A673 (cell line): ENCODE measurements at regions not wholly inside any gene's neighbourhood (a gene's known extent, or its start where the extent isn't known, plus 50 kb on each side); places are given as distances from the start of the nearest gene placed in this dataset.

Experiments used
- BruUV-seq: library from RNA; stranded (reverse); fragments of 400-500 nt; replicated peaks from 2 replicates; lab custom pipeline; 2021; lab: Mats Ljungman, UMichigan
- CTCF ChIA-PET: fragments of 300-600 bp; sonication (Branson Sonifier 250); formaldehyde crosslinking; loops from one replicate; lab custom pipeline; 2022; ENCODE audit warnings: antibody characterized with exemption; lab: Charles Lee
- POLR2A ChIA-PET: fragments of 300-600 bp; sonication (Branson Sonifier 250); formaldehyde crosslinking; loops from one replicate; lab custom pipeline; 2022; ENCODE audit warnings: antibody characterized with exemption; ENCODE audit not compliant: low non-redundant PET; lab: Charles Lee
- DNase-seq: peaks from one replicate; pipeline ENCODE4 v3.0.0-alpha.2; 2015; ENCODE audit warnings: low spot score
- H3K27ac ChIP-seq: fragments of 200-600 bp; sonication (generic); 2 replicates; pipeline ENCODE4 v1.5.1; 2016; ENCODE audit warnings: mixed run types, low read depth, mild to moderate bottlenecking, mixed read lengths, antibody characterized with exemption, low read length; ENCODE audit not compliant: poor library complexity, severe bottlenecking
- H3K27me3 ChIP-seq: fragments of 200-600 bp; sonication (generic); replicated peaks from 2 replicates; pipeline ENCODE4 v1.6.1; 2017; ENCODE audit warnings: mixed run types, low read depth, mild to moderate bottlenecking, mixed read lengths, antibody characterized with exemption, low read length; ENCODE audit not compliant: insufficient read depth, poor library complexity
- H3K36me3 ChIP-seq: fragments of 200-600 bp; sonication (generic); 2 replicates; pipeline ENCODE4 v1.6.1; 2016; ENCODE audit warnings: mixed run types, mild to moderate bottlenecking, mixed read lengths, antibody characterized with exemption, low read length; ENCODE audit not compliant: insufficient read depth, poor library complexity, severe bottlenecking
- H3K4me1 ChIP-seq: fragments of 200-600 bp; sonication (generic); 2 replicates; pipeline ENCODE4 v1.6.1; 2017; ENCODE audit warnings: mixed run types, mild to moderate bottlenecking, mixed read lengths, antibody characterized with exemption, low read length; ENCODE audit not compliant: insufficient read depth, poor library complexity, severe bottlenecking
- H3K4me3 ChIP-seq: fragments of 200-600 bp; sonication (generic); 2 replicates; pipeline ENCODE4 v1.5.1; 2016; ENCODE audit warnings: low read depth, mixed run types, mild to moderate bottlenecking, mixed read lengths, low read length; ENCODE audit not compliant: poor library complexity, severe bottlenecking
- H3K9me3 ChIP-seq: fragments of 200-600 bp; sonication (generic); 2 replicates; pipeline ENCODE4 v1.6.1; 2016; ENCODE audit warnings: mixed run types, low read depth, mild to moderate bottlenecking, mixed read lengths, antibody characterized with exemption, low read length; ENCODE audit not compliant: poor library complexity, severe bottlenecking
- EZH2 ChIP-seq: fragments of 200-600 bp; sonication (generic); IDR thresholded peaks from 2 replicates; pipeline ENCODE4 v1.6.1; 2017; ENCODE audit warnings: borderline replicate concordance, low read depth, mild to moderate bottlenecking, mixed read lengths, antibody characterized with exemption, low read length; ENCODE audit not compliant: poor library complexity, severe bottlenecking
- intact Hi-C: fragments of 100-400 bp; cut with micrococcal nuclease; formaldehyde crosslinking; loops from one replicate; pipeline ENCODE4 v1.10.0; 2022; ENCODE audit not compliant: unreplicated experiment
- TF ChIP-seq, protein P1 (sequence below): fragments of 300-800, 200-600 bp; sonication (generic); conservative IDR thresholded peaks from 2 replicates; pipeline ENCODE4 v1.5.1; 2017; ENCODE audit warnings: low read depth, mild to moderate bottlenecking, antibody characterized with exemption, low read length, moderate library complexity, mixed read lengths

DNA sequence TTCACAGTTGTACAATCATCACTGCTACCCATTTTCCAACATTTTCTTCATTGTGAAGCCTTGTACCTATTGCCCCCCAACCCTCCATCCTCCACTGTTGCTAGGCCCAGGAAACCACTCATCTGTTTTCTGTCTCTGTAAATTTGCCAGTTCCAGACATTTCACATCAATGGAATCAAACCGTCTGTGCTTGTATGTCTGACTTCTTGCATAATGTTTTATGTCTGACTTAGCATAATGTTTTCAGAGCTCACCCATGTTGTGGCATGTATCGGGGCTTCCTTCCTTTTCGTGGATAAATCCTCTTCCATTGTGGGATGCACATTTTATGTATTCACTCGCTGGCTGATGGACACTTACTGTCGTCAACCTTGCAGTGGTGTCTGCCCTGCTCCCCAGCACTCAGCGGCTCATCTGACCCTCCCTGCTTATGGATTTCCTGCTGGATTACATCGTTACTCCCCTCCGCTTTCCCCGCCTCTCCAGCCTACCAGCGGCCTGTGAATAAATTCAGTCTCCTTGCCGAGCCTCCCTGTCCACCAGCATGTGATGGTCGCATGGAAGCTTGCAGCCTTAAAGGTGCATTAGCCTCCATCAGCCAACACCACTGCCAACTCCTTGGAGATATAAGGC is 727.6 kb upstream of the TMEM132C start:
- POLR2A ChIA-PET, result no interaction called here
- H3K4me1 ChIP-seq, result no peaks in the 10 kb centered on the region
- no peak overlapping the region for H3K27ac ChIP-seq
- TF ChIP-seq EZH2, result no peak
- TF ChIP-seq, protein P1, sequence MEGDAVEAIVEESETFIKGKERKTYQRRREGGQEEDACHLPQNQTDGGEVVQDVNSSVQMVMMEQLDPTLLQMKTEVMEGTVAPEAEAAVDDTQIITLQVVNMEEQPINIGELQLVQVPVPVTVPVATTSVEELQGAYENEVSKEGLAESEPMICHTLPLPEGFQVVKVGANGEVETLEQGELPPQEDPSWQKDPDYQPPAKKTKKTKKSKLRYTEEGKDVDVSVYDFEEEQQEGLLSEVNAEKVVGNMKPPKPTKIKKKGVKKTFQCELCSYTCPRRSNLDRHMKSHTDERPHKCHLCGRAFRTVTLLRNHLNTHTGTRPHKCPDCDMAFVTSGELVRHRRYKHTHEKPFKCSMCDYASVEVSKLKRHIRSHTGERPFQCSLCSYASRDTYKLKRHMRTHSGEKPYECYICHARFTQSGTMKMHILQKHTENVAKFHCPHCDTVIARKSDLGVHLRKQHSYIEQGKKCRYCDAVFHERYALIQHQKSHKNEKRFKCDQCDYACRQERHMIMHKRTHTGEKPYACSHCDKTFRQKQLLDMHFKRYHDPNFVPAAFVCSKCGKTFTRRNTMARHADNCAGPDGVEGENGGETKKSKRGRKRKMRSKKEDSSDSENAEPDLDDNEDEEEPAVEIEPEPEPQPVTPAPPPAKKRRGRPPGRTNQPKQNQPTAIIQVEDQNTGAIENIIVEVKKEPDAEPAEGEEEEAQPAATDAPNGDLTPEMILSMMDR, result no peak
- no peaks in the 10 kb centered on the region for H3K9me3 ChIP-seq
- no peak overlapping the region for H3K4me3 ChIP-seq
- H3K27me3 ChIP-seq, result no peaks in the 10 kb centered on the region
- intact Hi-C loops, result no loop called here
- BruUV-seq, result no TSS peak
- DNase-seq, result no peak
- CTCF ChIA-PET, result no interaction called here
- no peaks in the 10 kb centered on the region for H3K36me3 ChIP-seq

DNA sequence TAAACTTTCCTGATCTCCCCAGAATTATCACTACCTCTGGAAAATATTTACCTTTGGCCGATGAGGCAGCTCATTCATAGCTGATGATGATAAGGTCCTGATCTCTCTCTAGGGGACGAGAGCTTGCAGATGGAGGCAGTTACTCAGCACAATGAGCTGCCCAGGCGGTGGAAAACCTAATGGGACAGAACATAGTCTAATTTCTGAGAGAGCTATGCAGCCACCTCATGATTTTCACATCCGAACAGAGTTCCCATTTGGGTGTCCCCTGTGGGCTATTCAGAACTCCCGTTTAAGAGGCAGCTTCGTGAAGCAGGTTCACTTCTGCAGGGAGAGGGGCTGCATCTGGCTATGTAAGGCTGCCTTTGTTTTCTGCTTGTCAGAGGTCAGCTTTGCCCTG is 724.6 kb upstream of the TMEM132C start:
- no peak for DNase-seq
- Histone ChIP-seq H3K27ac (no peak overlapping the region), H3K9me3 (no peaks in the 10 kb centered on the region), H3K36me3 (no peaks in the 10 kb centered on the region), H3K4me1 (no peaks in the 10 kb centered on the region), H3K27me3 (no peaks in the 10 kb centered on the region), H3K4me3 (no peak overlapping the region)
- BruUV-seq, result no TSS peak
- ChIA-PET POLR2A (no interaction called here), CTCF (no interaction called here)
- no peak for TF ChIP-seq EZH2
- TF ChIP-seq, protein P1, result no peak
- intact Hi-C loops, result no loop called here

DNA sequence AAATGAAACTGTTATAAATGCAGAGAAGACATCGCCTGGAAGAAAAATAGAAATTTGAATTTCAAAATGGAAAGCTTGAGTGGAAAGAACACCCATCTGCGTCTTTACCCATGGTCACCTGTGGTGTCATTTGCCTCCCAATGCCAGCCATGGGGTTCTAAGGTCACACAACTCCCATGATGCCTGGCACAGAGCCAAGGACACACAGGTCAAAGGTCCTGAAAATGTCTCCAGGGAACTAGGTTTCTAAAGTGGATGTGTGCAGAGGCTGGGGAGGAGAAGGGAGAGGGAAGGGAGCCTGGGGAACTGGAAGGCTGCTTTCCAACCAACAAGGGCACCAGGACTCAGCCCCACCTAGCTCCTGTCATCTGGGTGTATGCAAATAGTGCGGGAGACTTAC is 724.0 kb upstream of the TMEM132C start:
- Histone ChIP-seq H3K27ac (no peak overlapping the region), H3K27me3 (peaks cover 3% of the 10 kb centered on the region), H3K9me3 (no peaks in the 10 kb centered on the region), H3K4me3 (no peak overlapping the region), H3K4me1 (no peaks in the 10 kb centered on the region), H3K36me3 (no peaks in the 10 kb centered on the region)
- POLR2A ChIA-PET, result no interaction called here
- no peak for DNase-seq
- CTCF ChIA-PET, result no interaction called here
- intact Hi-C loops, result no loop called here
- no TSS peak for BruUV-seq
- TF ChIP-seq EZH2, result no peak
- TF ChIP-seq, protein P1, result no peak
